Astrocyte (in vitro differentiated cells and primary cell): ENCODE measurements at regions not wholly inside any gene's neighbourhood (a gene's known extent, or its start where the extent isn't known, plus 50 kb on each side); places are given as distances from the start of the nearest gene placed in this dataset.

Experiments
- CTCF ChIP-seq: IDR thresholded peaks from 2 replicates; pipeline ENCODE4 v1.5.1; 2011; ENCODE audit warnings: low read depth, mild to moderate bottlenecking, inconsistent platforms, low read length, moderate library complexity; ENCODE audit not compliant: insufficient read depth
- EZH2 ChIP-seq: IDR thresholded peaks from 2 replicates; pipeline ENCODE4 v1.6.1; 2012; ENCODE audit warnings: mild to moderate bottlenecking, low read length, inconsistent platforms; ENCODE audit not compliant: insufficient read depth

GRCh38 chr3:110017304-110017703, 680.0 kb upstream of the DPPA4 start:
- TF ChIP-seq CTCF = no peak
- no peak for TF ChIP-seq EZH2
